Ishikawa (cell line): ENCODE measurements at regions not wholly inside any gene's neighbourhood (a gene's known extent, or its start where the extent isn't known, plus 50 kb on each side); places are given as distances from the start of the nearest gene placed in this dataset.

Experiments
- CEBPB ChIP-seq: IDR thresholded peaks from 2 replicates; pipeline ENCODE4 v1.6.1; 2012
- CREB1 ChIP-seq: IDR thresholded peaks from 2 replicates; pipeline ENCODE4 v1.6.1; 2012; ENCODE audit warnings: low read depth
- EGR1 ChIP-seq: IDR thresholded peaks from 2 replicates; pipeline ENCODE4 v1.6.1; 2012
- EP300 ChIP-seq: IDR thresholded peaks from 2 replicates; pipeline ENCODE4 v1.6.1; 2012; ENCODE audit warnings: borderline replicate concordance
- FOXM1 ChIP-seq: IDR thresholded peaks from 2 replicates; pipeline ENCODE4 v1.6.1; 2012; ENCODE audit warnings: low read depth, borderline replicate concordance
- MAX ChIP-seq: IDR thresholded peaks from 2 replicates; pipeline ENCODE4 v1.6.1; 2012
- NFIC ChIP-seq: IDR thresholded peaks from 2 replicates; pipeline ENCODE4 v1.6.1; 2012
- RAD21 ChIP-seq: IDR thresholded peaks from 2 replicates; pipeline ENCODE4 v1.6.1; 2012; ENCODE audit warnings: low read depth
- REST ChIP-seq: IDR thresholded peaks from 2 replicates; pipeline ENCODE4 v1.6.1; 2012; ENCODE audit warnings: low read depth, mild to moderate bottlenecking
- TAF1 ChIP-seq: IDR thresholded peaks from 2 replicates; pipeline ENCODE4 v1.6.1; 2012; ENCODE audit warnings: low read depth, mild to moderate bottlenecking
- TCF12 ChIP-seq: IDR thresholded peaks from 2 replicates; pipeline ENCODE4 v1.6.1; 2012; ENCODE audit warnings: low read depth
- TEAD4 ChIP-seq: IDR thresholded peaks from 2 replicates; pipeline ENCODE4 v1.6.1; 2012
- USF1 ChIP-seq: IDR thresholded peaks from 2 replicates; pipeline ENCODE4 v1.6.1; 2012
- YY1 ChIP-seq: IDR thresholded peaks from 2 replicates; pipeline ENCODE4 v1.6.1; 2012; ENCODE audit warnings: low read depth
- ZBTB7A ChIP-seq: IDR thresholded peaks from 2 replicates; pipeline ENCODE4 v1.6.1; 2012; ENCODE audit warnings: low read depth

GRCh38 chr3:147312786-147313280 lies 93.5 kb downstream of the ZIC4 start:
- no peak for TF ChIP-seq USF1
- TF ChIP-seq TAF1, result no peak
- no peak for TF ChIP-seq RAD21
- no peak for TF ChIP-seq TEAD4
- no peak for TF ChIP-seq NFIC
- TF ChIP-seq TCF12, result no peak
- TF ChIP-seq YY1, result no peak
- no peak for TF ChIP-seq ZBTB7A
- TF ChIP-seq MAX, result no peak
- TF ChIP-seq CEBPB, result no peak
- TF ChIP-seq REST, result no peak
- TF ChIP-seq EP300, result no peak
- no peak for TF ChIP-seq CREB1
- no peak for TF ChIP-seq EGR1
- TF ChIP-seq FOXM1, result no peak

- TF ChIP-seq EGR1 (no peak), CEBPB (no peak), REST (no peak), FOXM1 (no peak), TAF1 (no peak)
Observed at GRCh38 chr3:147311716-147312115, 94.6 kb downstream of the ZIC4 start.

- no peak for TF ChIP-seq FOXM1
- TF ChIP-seq REST, result no peak
- TF ChIP-seq YY1, result no peak
- no peak for TF ChIP-seq TEAD4
- TF ChIP-seq EGR1, result no peak
- no peak for TF ChIP-seq CEBPB
- TF ChIP-seq TAF1, result no peak
- TF ChIP-seq TCF12, result no peak
- no peak for TF ChIP-seq ZBTB7A
- no peak for TF ChIP-seq MAX
- no peak for TF ChIP-seq RAD21
- TF ChIP-seq USF1, result no peak
- no peak for TF ChIP-seq CREB1
- no peak for TF ChIP-seq EP300
Observed at GRCh38 chr3:147305533-147306250, 100.7 kb downstream of the ZIC4 start.

- TF ChIP-seq CEBPB, result no peak
- no peak for TF ChIP-seq ZBTB7A
- TF ChIP-seq TCF12, result no peak
- TF ChIP-seq REST, result no peak
- no peak for TF ChIP-seq TAF1
- TF ChIP-seq NFIC, result no peak
- no peak for TF ChIP-seq EGR1
- no peak for TF ChIP-seq USF1
- no peak for TF ChIP-seq CREB1
- TF ChIP-seq TEAD4, result no peak
- no peak for TF ChIP-seq FOXM1
- no peak for TF ChIP-seq MAX
- TF ChIP-seq EP300, result no peak
- TF ChIP-seq YY1, result no peak
- no peak for TF ChIP-seq RAD21
Observed at GRCh38 chr3:147304756-147305155, 101.6 kb downstream of the ZIC4 start.
